CD4-positive, alpha-beta T cell treated with Interleukin-12 subunit alpha and Interleukin-12 subunit beta, for 1 hour (primary cell): ENCODE measurements at regions not wholly inside any gene's neighbourhood (a gene's known extent, or its start where the extent isn't known, plus 50 kb on each side); places are given as distances from the start of the nearest gene placed in this dataset.

Source experiments
- DNase-seq: peaks from one replicate; pipeline ENCODE4 v3.0.0-alpha.2; 2020

DNA sequence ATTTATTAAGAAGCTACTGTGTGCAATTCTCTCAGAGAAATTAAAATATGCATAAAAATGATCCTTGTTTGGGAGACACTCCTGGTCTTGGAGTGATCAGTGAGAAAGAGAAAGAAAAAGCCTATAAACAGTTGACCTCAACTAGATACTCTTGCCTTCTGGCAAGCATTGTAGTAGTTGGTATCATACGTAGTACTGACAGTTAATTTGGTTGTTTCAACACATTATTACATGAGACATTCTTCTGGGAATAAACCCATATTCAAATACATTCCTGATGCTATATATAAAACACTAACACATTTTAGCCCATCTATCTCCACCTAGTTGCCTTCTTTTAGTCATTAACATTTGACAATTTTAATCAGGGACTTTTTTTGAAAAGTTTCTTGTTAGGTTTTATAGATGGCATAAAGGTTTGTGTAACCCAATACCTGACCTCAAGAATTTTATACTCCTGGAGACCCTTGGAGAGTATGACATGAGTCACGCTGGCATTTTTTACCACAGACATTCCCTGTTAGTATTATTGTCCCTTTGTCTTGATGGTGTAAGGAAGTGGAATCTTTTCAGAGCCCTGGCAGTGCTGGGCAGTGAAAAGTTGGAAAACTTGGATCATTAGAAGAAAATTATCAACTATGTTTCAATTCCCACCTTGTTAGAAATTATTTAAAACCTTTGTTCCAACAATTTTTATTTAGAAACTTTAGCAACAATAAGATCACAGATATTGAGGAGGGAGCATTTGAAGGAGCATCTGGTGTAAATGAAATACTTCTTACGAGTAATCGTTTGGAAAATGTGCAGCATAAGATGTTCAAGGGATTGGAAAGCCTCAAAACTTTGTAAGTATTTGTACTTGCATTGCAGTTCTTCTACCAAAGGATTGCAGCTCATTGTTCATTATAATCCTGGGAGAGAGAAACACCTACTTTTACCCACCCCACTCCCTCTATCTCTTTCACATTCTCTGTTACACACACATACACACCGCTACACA lies 167.1 kb upstream of the PACRGL start:
- DNase-seq: no peak

DNA sequence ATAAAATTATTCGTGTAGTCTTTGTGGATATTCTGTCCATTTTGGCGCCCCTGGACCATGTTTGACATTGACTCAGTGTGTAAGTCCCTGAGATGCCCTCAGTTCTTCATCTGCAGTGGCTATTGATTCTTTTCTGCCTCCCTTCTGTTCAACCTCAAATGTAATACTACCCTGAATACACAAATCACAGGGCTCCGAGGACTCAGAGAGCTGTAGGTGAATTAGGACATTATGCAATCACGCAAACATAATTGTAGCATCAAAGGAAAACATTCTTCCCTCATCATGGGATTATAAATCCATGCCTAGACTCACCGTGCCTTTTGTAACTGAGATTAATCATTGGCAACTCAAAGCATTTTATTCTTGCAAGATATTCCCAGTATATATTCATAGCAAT lies 161.4 kb upstream of the PACRGL start:
- DNase-seq: no peak

DNA sequence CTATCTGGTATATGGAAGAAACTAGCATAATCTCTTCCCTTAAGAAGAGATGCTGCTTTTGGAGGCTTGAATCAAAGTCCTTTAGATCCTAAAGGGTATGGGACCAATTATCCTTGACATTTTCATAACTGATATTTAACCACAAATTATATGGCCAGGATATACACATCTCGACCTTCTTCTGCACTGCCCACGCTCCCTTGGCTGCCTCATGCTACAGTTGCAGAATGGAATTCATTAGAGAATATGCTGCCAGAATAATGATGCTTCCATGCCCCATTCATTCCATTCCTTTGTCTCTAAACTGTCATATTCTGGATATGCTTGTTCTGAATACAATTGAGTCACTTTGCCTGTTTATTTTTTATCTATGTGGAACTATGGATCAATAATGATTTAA lies 157.1 kb upstream of the PACRGL start:
- no peak for DNase-seq

DNA sequence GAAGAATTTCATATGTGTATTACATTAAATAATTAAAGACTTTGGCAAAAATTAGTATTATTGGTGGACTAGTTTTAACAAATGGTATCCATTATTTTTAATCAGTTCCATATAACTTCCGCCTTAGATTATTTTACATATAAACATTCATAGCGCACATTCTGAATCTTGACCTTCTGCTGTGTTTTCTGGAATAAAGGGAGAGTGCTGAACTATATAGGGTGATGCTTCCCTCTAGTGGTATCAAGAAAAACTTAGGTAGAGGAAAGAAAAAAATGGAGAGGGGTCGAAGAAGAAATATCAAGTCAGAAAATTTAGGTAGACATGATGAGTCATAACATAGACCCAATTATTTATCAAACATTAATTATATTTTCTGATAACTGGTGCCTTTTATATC lies 155.6 kb upstream of the PACRGL start:
- DNase-seq: no peak

DNA sequence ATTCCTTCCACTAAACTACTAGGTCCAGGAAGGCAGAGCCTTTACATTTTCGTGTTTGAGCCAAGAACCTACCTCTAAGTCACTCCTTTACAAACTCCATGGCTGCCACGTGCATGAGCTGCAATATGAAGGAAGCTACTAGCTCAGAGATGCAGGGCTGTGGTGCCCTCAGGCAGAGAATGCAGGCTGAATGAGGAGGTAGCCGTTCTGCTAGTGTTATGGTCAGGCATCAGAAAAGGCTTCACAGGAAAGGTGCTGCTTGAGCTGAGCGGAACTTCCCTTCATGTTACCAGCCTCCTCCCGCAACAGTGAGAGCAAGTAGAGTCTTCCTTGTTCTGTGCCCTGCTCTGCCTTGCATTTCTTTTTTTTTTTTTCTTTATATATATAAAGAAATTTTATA lies 148.3 kb upstream of the PACRGL start:
- no peak for DNase-seq

GRCh38 chr4:20554134-20554533 lies 146.1 kb upstream of the PACRGL start:
- no peak for DNase-seq

DNA sequence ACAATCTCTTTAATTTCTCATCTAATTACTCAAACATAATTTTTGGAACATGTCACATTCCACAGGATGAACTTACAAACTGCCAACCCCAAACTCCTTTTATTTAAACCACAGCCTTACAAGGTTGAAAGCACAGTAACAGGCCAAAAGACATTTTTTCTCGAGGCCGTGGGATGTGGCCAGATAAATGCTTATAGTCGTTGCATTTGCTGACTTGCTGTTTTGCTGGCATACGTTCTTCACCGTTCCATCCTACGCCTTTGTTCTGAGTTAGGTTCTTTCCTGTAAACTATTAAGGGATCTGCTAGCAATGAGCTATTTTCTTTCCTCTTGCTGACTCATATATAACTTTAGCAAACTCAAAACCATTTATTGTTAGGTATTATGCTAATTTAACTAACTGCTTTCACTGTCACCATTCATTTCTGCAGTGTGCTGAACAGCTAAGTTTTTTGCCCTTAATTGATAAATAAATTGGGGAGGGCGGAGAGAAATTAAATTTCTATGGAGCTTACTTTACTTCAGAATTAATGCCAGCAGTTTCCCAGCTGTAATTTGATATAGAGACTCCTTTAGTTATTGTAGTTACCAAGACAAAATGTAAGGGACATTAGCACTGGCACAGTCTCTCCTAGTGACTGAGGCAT lies 135.1 kb upstream of the PACRGL start:
- DNase-seq: no peak

DNA sequence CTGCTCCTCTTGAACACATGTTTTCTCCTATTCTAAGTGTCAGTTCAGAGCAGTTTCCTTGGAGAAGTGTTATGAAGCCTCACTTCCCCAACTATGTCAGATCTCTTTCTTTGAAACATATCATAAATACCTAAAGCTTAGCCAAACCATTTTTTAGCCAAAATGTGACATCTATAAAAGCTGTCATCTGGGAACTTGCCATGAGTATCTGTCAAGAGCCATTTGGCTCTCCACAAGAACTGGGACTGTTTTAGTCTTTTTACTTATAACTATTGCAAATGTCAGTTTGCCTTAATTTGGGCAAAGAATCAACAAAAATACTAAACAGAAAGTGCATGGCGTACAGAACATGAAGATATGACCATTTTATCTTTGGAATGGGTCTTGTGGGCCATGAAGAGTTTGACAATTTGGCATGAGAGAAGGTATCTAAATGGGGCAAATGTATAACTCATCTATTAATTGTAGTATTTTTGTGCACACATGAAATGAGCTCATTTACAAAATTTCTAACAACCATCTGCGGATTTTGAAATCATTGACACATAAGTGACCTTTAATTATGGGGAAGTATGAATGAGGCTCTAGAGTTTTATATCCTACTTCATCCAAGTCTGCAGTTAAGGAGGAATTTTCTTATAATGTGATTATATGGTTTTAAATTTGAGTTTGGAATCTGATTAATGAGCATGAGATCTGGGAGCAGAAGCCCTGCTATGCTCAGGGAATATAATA lies 129.1 kb upstream of the PACRGL start:
- no peak for DNase-seq

DNA sequence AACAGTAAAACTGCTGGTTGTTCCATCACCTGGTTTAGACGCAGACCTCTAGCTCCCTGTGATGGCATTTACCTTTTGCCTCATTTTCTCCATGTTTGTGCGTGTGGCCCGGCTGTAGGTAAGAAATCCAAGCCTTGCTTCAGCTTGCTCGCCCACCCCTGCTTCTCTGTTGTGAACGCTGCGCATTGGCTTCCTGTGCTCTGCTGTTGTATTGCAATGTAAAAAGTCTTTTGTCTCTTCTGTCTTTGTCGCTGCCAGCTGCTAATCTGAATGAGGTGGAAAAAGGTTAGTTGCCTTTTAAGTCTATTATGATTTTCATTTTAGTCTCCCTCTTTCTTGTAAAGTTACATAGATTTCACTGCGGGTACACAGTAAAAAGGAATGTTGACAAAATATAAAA lies 127.3 kb upstream of the PACRGL start:
- DNase-seq: no peak

- DNase-seq: no peak
Measured at GRCh38 chr4:20574986-20575385, 125.3 kb upstream of the PACRGL start.

GRCh38 chr4:20575486-20575885 lies 124.8 kb upstream of the PACRGL start:
- no peak for DNase-seq

DNA sequence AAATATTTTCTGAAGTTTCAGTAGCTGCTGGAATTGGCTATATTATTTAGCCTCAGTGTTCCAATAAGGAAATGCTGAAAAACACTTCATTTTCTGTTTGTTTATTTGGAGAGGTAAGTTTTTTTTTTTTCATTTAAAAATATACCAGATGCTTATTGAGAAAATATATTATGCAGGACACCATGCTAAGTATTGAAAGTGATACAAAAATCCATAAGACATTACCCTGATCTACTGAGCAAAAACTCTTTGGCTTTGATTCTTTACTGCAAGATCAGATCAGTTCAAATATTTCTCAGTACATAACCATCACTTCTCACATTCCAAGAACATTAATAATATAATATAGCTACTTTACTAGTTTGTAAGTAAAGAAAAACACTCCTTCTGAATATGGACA lies 123.4 kb upstream of the PACRGL start:
- no peak for DNase-seq

DNA sequence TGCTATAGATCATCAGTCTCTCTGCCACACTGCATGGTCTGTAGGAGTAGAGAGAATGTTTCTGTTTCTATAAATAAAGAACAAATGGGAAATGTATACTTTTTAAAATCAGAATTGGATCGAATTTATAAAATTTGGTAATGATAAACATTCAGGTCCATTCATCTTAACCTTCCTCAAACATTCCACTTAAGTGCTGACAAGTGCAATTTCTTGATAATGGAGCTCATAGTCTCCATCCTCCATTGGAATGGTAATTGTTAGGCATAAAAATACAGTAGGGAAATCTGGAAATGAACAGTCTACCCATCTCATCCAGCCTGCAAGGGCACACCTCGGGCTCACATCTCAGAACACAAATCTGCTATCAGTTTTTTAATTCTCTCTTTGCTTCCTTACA lies 122.6 kb upstream of the PACRGL start:
- DNase-seq: no peak

DNA sequence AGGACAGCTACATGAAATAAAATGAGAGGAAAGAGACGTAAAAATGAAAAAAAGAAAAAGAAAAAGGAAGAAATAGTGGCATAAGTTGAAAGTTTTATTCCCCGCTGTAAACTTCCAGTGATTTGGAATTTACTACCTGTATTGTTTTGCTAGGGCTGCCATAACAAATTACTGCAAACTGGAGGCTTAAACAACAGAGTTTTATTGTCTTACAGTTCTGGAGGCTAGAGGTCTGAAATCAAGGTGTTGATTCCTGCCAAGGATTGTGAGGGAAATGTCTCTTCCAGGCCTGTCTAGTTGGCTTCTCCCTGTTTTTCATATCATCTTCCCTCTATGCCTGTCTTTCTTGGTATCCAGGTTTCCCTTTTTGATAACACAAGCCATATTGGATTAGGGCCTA lies 119.4 kb upstream of the PACRGL start:
- DNase-seq: no peak

DNA sequence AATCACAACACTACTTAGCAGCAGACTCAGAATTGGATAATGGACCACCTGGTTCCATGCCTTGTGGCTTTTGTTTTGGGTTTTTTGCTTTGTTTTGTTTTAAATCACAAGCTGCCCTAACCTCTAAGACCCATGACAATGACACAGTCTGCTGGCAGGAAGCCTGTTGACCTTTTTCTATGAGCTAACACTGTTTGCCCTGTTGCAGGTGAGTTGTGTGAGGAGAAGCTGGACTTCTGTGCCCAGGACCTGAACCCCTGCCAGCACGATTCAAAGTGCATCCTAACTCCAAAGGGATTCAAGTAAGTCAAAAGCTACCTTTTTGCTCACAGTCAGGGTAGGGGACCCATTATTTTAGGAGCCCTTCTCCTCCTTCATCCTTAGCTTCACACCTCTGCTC lies 110.8 kb upstream of the PACRGL start:
- no peak for DNase-seq

DNA sequence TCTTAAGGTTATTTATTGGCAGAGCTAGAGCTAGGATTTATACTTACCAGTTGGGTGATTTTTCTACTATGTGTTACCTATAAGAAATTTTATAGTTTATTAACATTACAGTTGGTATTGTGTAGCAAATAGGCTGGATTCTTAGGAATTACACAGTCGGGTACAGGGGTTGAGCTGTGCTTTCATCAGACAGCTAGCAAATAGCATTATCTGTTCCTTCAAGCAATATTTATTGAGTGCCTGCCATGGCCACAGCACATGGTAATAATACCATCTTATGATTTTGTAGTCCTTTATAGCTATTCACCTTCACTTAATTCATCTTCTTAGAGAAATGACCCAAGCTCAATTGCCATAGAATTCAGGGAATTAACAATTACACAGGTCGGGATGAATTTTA lies 109.4 kb upstream of the PACRGL start:
- DNase-seq: no peak

DNA sequence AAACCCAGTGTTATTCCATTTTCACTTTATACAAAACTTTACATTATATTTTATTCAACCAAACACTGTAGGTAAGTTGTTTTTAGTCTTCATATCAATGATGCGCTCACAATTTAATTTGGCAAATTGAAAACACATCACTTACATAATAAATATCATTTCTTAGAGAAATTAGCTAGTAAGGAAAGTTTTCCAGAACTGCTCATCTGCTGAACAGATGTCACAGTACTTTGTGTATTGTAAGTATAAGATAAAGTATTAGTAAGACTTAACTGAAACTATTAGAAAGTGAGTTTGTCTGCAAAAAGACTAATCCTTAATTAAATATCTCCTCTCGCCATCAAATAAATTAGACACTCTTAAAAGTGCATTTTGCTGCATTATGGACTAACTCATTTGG lies 108.7 kb upstream of the PACRGL start:
- no peak for DNase-seq

DNA sequence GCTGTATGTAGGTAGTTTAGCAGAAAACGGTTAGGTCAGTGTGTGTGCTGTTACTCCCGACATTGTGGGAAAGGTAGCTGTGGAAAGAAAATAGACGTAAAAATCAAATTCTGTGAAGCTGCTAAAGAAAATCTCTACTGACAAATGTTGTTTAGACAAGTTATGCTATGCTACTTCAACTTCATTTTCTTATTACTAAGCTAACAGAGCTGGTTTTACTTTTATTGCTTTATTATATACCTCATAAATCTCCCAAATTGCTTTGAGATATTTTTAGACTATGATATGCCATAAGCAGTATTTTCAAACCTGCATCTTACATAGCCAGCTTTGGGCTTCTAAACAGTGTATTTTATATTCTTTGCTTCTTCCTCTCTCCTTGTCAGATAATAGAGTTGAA lies 108.2 kb upstream of the PACRGL start:
- DNase-seq: no peak

DNA sequence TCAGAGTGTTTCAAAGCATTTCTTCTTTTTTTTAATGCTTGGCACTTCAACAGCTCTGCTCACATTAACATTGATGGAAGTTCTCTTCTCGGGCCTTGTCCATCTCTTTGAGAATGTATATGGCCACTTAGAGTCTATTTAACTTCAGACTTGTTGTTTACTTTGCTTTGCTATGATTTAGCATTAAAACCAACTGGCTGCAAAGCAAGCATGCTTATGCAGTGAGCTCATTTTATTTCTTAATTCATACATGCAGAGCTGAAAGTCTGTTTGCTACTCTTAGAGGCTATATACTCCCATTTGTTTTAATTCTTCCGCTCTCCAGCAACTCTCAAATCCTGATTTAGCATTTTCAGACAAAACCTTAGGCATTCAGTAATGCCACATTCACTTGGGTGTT lies 107.6 kb upstream of the PACRGL start:
- no peak for DNase-seq

- no peak for DNase-seq
Measured at GRCh38 chr4:20598626-20599025, 101.6 kb upstream of the PACRGL start.

DNA sequence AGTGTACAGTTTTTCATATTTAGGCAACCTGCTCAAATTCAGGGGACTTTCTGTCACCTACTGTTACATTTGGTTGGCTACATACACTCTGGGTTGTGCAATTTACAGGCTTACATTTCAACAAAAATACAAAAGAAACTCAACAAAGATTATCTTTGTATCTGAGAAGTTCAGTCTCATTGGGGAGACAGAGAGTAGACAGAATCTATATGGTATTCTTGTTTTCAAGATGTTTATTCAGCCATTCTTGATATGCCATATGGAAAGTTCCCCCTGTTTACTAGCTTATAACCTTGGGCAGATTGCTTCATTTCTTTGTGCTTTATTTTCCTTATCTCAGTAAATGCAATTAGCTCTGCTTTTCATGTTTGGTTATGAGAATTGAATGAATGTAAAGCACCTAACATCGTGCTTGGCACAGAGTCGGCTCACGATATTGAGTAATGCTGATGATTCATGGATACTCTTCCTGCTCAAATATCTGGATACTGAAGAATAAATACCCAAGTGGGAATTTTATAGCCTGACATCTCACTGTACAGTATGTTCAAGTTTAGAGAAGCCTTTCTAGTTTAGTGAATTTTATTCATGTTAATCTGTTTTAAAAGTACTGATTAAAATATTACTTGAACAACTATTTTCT lies 96.5 kb upstream of the PACRGL start:
- no peak for DNase-seq

- DNase-seq: no peak
Measured at GRCh38 chr4:20612313-20612712, 87.9 kb upstream of the PACRGL start.

- DNase-seq: no peak
Measured at GRCh38 chr4:20614816-20615215, 85.4 kb upstream of the PACRGL start.
